Astrocyte (in vitro differentiated cells and primary cell): ENCODE measurements at regions not wholly inside any gene's neighbourhood (a gene's known extent, or its start where the extent isn't known, plus 50 kb on each side); places are given as distances from the start of the nearest gene placed in this dataset.

Experiments used
- CTCF ChIP-seq: IDR thresholded peaks from 2 replicates; pipeline ENCODE4 v1.5.1; 2011; ENCODE audit warnings: low read depth, mild to moderate bottlenecking, inconsistent platforms, low read length, moderate library complexity; ENCODE audit not compliant: insufficient read depth
- EZH2 ChIP-seq: IDR thresholded peaks from 2 replicates; pipeline ENCODE4 v1.6.1; 2012; ENCODE audit warnings: mild to moderate bottlenecking, low read length, inconsistent platforms; ENCODE audit not compliant: insufficient read depth

GRCh38 chrX:140273921-140274320, 230.9 kb downstream of the SOX3 start:
- no peak for TF ChIP-seq CTCF
- TF ChIP-seq EZH2: no peak
